ENCODE measurements at regions not wholly inside any gene's neighbourhood (a gene's known extent, or its start where the extent isn't known, plus 50 kb on each side); places are given as distances from the start of the nearest gene placed in this dataset.

DNA sequence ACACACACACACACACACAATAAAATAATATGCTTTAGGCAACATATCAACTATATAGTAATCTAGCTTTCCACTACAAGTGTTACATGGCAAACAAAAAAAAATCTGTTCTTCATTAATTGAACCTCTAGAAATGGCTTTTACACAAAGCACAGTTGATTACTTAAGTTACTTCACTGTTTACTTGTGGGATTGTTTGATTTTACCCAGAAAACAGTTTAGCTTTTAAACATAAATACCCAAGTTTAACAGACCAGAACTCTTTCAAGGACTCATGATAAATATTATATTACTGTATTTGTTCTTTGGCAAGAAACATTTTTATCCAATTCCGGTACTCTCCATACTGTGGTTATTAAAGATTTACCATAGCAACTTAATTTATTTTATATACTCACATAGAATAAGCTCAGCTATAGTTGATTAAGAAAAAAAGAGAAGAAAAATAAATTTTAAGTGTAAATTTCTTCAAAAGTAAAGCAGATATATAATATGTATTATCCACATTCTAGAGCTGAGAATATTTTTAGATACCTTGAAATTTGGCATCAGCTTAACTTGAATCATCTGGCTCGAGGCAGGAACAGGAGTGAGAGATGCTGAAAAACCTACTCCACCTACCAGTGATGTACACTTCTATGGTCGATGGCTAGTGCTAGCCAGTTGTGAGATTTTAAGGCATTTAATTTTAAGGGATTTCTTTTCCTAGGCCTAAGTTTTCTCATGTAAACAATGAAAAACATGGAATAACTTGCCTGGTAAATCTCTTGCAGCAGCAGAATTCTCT, 126.0 kb downstream of the BTG1 start:
- Mint-ChIP-seq H3K9me3 (peaks cover 4 to 6% (median 5%) of the 10 kb centered on the region in 3 donors), H3K27me3 (no peaks in the 10 kb centered on the region), H3K4me1 (peaks cover 29 to 36% (median 35%) of the 10 kb centered on the region in 3 donors), H3K36me3 (peaks cover 15% of the 10 kb centered on the region), H3K4me3 (no peak overlapping the region), H3K27ac (no peak overlapping the region)
- no peaks in the 10 kb centered on the region for H3K36me3 ChIP-seq (ENCODE audit: control insufficient read depth in 2 of 2, extremely low read depth in 1 of 2, insufficient read depth in 1 of 2, low read length in 1 of 2)
- H3K9me3 ChIP-seq = no peaks in the 10 kb centered on the region
- WGBS (ENCODE audit: insufficient coverage) = no CpG with 5 or more reads among the region's 3 CpGs
- peaks cover 3 to 5% of the 10 kb centered on the region in 2 experiments for H3K4me1 ChIP-seq (ENCODE audit: control insufficient read depth in 1 of 2, extremely low read depth in 1 of 2, insufficient read depth in 2 of 2, low read length in 2 of 2)
- H3K27me3 ChIP-seq (replicated peaks in 1 of 2; ENCODE audit: control insufficient read depth in 2 of 2, extremely low read depth in 1 of 2, insufficient read depth in 2 of 2, low read length in 1 of 2) = no peaks in the 10 kb centered on the region
- ChIA-PET POLR2A (interaction anchor here (0.6 to 1.2 kb wide), 3 partner anchors 30 to 120 kb away, joined by 3 to 4 read pairs (median 3); no protein-coding TSS in a partner anchor), CTCF (interaction anchor here in 1 of 2 donors (0.8 to 1.4 kb wide), 3 partner anchors 11 to 208 kb away, joined by 3 to 4 read pairs (median 3); no protein-coding TSS in a partner anchor)
- ATAC-seq (replicated peaks in 1 of 4) (no peak), DNase-seq (no peak)
- H3K27ac ChIP-seq (ENCODE audit: low read length) = no peak overlapping the region
- no peak overlapping the region for H3K4me3 ChIP-seq (ENCODE audit: control insufficient read depth in 1 of 2, extremely low read depth in 1 of 2, low read length in 1 of 2)

DNA sequence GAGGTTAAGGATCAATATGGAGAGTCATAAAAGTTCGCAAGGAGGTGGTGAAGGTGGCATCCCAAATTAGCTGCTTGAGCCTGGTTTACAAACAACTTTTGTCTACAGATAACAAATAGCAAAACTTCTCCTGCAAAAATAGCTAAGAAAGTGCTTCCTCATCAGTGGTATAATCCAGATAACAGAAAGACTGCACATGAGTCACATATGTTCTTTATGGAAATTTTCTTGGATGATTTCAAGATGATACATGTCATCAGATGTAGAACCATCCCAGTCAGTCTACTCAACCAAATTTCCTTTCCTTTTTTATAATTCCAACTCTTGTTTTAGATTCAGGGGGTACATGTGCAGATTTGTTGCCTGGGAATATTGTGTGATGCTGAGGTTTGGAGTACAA, 133.0 kb downstream of the BTG1 start:
- CTCF ChIA-PET = no interaction called here
- H3K4me3 ChIP-seq (ENCODE audit: control insufficient read depth in 1 of 2, extremely low read depth in 1 of 2, low read length in 1 of 2) = no peak overlapping the region
- peak overlapping the region; percentile 37 to 94 for H3K27ac Mint-ChIP-seq
- no peaks in the 10 kb centered on the region for H3K9me3 ChIP-seq
- H3K9me3 Mint-ChIP-seq = peaks cover 0 to 9% (median 2%) of the 10 kb centered on the region in 3 donors
- H3K4me3 Mint-ChIP-seq = no peak overlapping the region
- no CpG with 5 or more reads among the region's 1 CpG for WGBS (ENCODE audit: insufficient coverage)
- H3K4me1 ChIP-seq (ENCODE audit: control insufficient read depth in 1 of 2, extremely low read depth in 1 of 2, insufficient read depth in 2 of 2, low read length in 2 of 2) = peaks cover 11 to 20% of the 10 kb centered on the region in 2 experiments
- no peak for DNase-seq
- peaks cover 43 to 46% (median 45%) of the 10 kb centered on the region in 3 donors for H3K4me1 Mint-ChIP-seq
- H3K27me3 Mint-ChIP-seq = no peaks in the 10 kb centered on the region
- POLR2A ChIA-PET = interaction anchor here in 1 of 2 donors (0.6 kb wide), 1 partner anchor 429 kb away, joined by 5 read pairs; no protein-coding TSS in a partner anchor
- H3K36me3 ChIP-seq (ENCODE audit: control insufficient read depth in 2 of 2, extremely low read depth in 1 of 2, insufficient read depth in 1 of 2, low read length in 1 of 2) = no peaks in the 10 kb centered on the region
- no peak for ATAC-seq (replicated peaks in 1 of 4)
- H3K27me3 ChIP-seq (replicated peaks in 1 of 2; ENCODE audit: control insufficient read depth in 2 of 2, extremely low read depth in 1 of 2, insufficient read depth in 2 of 2, low read length in 1 of 2) = no peaks in the 10 kb centered on the region
- no peak overlapping the region for H3K27ac ChIP-seq (ENCODE audit: low read length)
- peaks cover 14% of the 10 kb centered on the region for H3K36me3 Mint-ChIP-seq

DNA sequence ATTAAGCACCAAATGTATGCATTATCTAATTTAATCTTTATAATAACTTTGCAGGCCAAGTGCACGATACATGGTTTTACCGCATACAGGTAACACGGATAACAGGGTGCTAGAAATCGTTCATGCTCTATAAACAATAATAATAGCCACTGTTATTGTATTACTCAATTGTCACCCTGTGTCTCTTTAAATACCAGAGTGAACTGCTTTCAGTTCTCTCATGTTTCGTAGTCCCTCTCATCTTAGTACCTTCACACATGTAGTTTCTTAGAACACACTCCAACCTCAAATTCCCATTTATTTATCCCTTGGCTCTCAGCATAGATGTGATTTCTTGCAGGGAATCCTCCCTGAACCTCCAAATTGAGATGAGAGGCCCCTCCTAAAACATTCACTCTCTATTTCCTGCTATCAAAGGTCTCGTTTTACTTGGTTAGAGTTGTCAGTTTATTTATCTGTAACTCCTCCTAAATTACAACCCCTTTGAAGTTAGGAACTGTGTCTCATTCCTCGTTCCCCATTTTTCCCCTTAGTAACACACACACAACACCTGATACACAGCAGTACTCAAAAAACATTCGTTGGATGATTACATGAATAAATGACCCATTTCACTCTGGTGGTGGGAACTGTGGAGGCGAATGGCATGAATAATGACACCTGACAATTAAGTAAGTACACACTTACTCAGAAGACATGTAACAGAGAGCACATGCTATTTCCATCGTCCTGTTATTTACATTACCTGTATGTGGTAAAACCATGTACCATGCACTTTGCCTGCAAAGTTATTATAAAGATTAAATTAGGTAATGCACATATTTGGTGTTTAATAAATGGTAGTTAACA, 134.6 kb downstream of the BTG1 start:
- ATAC-seq (replicated peaks in 1 of 4) = peak in 3 of 4 experiments; percentile 65 to 68 (median 68)

DNA sequence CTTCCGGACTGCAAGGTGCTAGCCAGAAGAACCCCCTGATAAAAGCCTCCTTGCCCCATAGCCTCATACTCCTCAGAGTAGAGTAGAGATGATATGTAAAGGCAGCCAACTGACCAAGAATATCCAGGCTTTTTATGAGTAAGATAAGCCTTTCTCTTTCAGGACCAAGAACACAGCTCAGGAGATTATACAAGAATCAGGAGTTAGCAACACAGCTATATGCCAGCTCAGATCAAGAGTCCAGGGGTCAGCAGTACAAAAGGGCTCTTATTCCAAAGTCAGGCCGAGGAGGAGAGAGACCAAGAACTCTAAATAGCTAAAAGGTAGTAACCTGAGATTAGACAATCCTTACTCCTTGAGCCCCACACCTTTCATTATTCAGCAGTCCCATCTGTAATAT, 135.3 kb downstream of the BTG1 start:
- Histone ChIP-seq H3K9me3 (no peaks in the 10 kb centered on the region), H3K27me3 (replicated peaks in 1 of 2; ENCODE audit: control insufficient read depth in 2 of 2, extremely low read depth in 1 of 2, insufficient read depth in 2 of 2, low read length in 1 of 2) (no peaks in the 10 kb centered on the region), H3K4me3 (ENCODE audit: control insufficient read depth in 1 of 2, extremely low read depth in 1 of 2, low read length in 1 of 2) (no peak overlapping the region), H3K4me1 (ENCODE audit: control insufficient read depth in 1 of 2, extremely low read depth in 1 of 2, insufficient read depth in 2 of 2, low read length in 2 of 2) (peaks cover 11 to 20% of the 10 kb centered on the region in 2 experiments), H3K27ac (ENCODE audit: low read length) (peak overlapping the region; percentile 49), H3K36me3 (ENCODE audit: control insufficient read depth in 2 of 2, extremely low read depth in 1 of 2, insufficient read depth in 1 of 2, low read length in 1 of 2) (no peaks in the 10 kb centered on the region)
- Mint-ChIP-seq H3K9me3 (peaks cover 2 to 17% (median 3%) of the 10 kb centered on the region in 3 donors), H3K27ac (peak overlapping the region; percentile 83 to 93), H3K27me3 (no peaks in the 10 kb centered on the region), H3K36me3 (peaks cover 12% of the 10 kb centered on the region), H3K4me3 (peak overlapping the region in 1 of 3 donors; percentile 40), H3K4me1 (peaks cover 53 to 59% (median 55%) of the 10 kb centered on the region in 3 donors)
- ATAC-seq (replicated peaks in 1 of 4) (no peak), DNase-seq (no peak)
- CTCF ChIA-PET = interaction anchor here (0.5 to 1.7 kb wide), 9 partner anchors 10 to 199 kb away, joined by 3 to 6 read pairs (median 4); no protein-coding TSS in a partner anchor
- POLR2A ChIA-PET = interaction anchor here (0.6 to 1.0 kb wide), 5 partner anchors 12 to 177 kb away, joined by 3 read pairs; no protein-coding TSS in a partner anchor
- WGBS (ENCODE audit: insufficient coverage) = no CpG with 5 or more reads among the region's 2 CpGs

More for the DNA sequence above, 134.6 kb downstream of the BTG1 start:
- Mint-ChIP-seq H3K9me3 (peaks cover 2 to 15% (median 3%) of the 10 kb centered on the region in 3 donors), H3K4me1 (peaks cover 50 to 56% (median 53%) of the 10 kb centered on the region in 3 donors), H3K36me3 (peaks cover 12% of the 10 kb centered on the region), H3K4me3 (peak overlapping the region; percentile 54 to 72 (median 56)), H3K27me3 (no peaks in the 10 kb centered on the region), H3K27ac (peak overlapping the region; percentile 94 to 95)
- DNase-seq = no peak
- Histone ChIP-seq H3K27ac (ENCODE audit: low read length) (peak overlapping the region; percentile 49), H3K4me3 (ENCODE audit: control insufficient read depth in 1 of 2, extremely low read depth in 1 of 2, low read length in 1 of 2) (no peak overlapping the region), H3K4me1 (ENCODE audit: control insufficient read depth in 1 of 2, extremely low read depth in 1 of 2, insufficient read depth in 2 of 2, low read length in 2 of 2) (peaks cover 11 to 20% of the 10 kb centered on the region in 2 experiments), H3K36me3 (ENCODE audit: control insufficient read depth in 2 of 2, extremely low read depth in 1 of 2, insufficient read depth in 1 of 2, low read length in 1 of 2) (no peaks in the 10 kb centered on the region), H3K27me3 (replicated peaks in 1 of 2; ENCODE audit: control insufficient read depth in 2 of 2, extremely low read depth in 1 of 2, insufficient read depth in 2 of 2, low read length in 1 of 2) (no peaks in the 10 kb centered on the region), H3K9me3 (no peaks in the 10 kb centered on the region)
- POLR2A ChIA-PET = interaction anchor here (0.6 to 1.0 kb wide), 5 partner anchors 11 to 135 kb away, joined by 3 read pairs; no protein-coding TSS in a partner anchor
- 53% methylated on average over 3 of the region's 10 CpGs for WGBS (ENCODE audit: insufficient coverage)
- CTCF ChIA-PET = interaction anchor here (0.5 to 1.4 kb wide), 6 partner anchors 20 to 200 kb away, joined by 3 to 6 read pairs (median 4); no protein-coding TSS in a partner anchor

- H3K9me3 Mint-ChIP-seq = peaks cover 2 to 14% (median 3%) of the 10 kb centered on the region in 3 donors
- no peak overlapping the region for H3K4me3 ChIP-seq (ENCODE audit: control insufficient read depth in 1 of 2, extremely low read depth in 1 of 2, low read length in 1 of 2)
- H3K9me3 ChIP-seq = no peaks in the 10 kb centered on the region
- WGBS (ENCODE audit: insufficient coverage) = no CpG with 5 or more reads among the region's 5 CpGs
- ChIA-PET CTCF (interaction anchor here in 1 of 2 donors (1.7 kb wide), 1 partner anchor 46 kb away, joined by 3 read pairs; no protein-coding TSS in a partner anchor), POLR2A (no interaction called here)
- ATAC-seq (replicated peaks in 1 of 4) (no peak), DNase-seq (no peak)
- H3K27me3 Mint-ChIP-seq = no peaks in the 10 kb centered on the region
- H3K36me3 ChIP-seq (ENCODE audit: control insufficient read depth in 2 of 2, extremely low read depth in 1 of 2, insufficient read depth in 1 of 2, low read length in 1 of 2) = no peaks in the 10 kb centered on the region
- peaks cover 72 to 75% (median 73%) of the 10 kb centered on the region in 3 donors for H3K4me1 Mint-ChIP-seq
- H3K27me3 ChIP-seq (replicated peaks in 1 of 2; ENCODE audit: control insufficient read depth in 2 of 2, extremely low read depth in 1 of 2, insufficient read depth in 2 of 2, low read length in 1 of 2) = no peaks in the 10 kb centered on the region
- peaks cover 11 to 20% of the 10 kb centered on the region in 2 experiments for H3K4me1 ChIP-seq (ENCODE audit: control insufficient read depth in 1 of 2, extremely low read depth in 1 of 2, insufficient read depth in 2 of 2, low read length in 2 of 2)
- H3K27ac ChIP-seq (ENCODE audit: low read length) = no peak overlapping the region
- peak overlapping the region; percentile 53 to 93 for H3K27ac Mint-ChIP-seq
- H3K36me3 Mint-ChIP-seq = peaks cover 12% of the 10 kb centered on the region
- H3K4me3 Mint-ChIP-seq = no peak overlapping the region
Observed at GRCh38 chr12:92008345-92008744, 137.3 kb downstream of the BTG1 start.

GRCh38 chr12:92007787-92008186, 137.9 kb downstream of the BTG1 start:
- Histone ChIP-seq H3K27me3 (replicated peaks in 1 of 2; ENCODE audit: control insufficient read depth in 2 of 2, extremely low read depth in 1 of 2, insufficient read depth in 2 of 2, low read length in 1 of 2) (no peaks in the 10 kb centered on the region), H3K4me1 (ENCODE audit: control insufficient read depth in 1 of 2, extremely low read depth in 1 of 2, insufficient read depth in 2 of 2, low read length in 2 of 2) (peaks cover 11 to 20% of the 10 kb centered on the region in 2 experiments), H3K27ac (ENCODE audit: low read length) (no peak overlapping the region), H3K36me3 (ENCODE audit: control insufficient read depth in 2 of 2, extremely low read depth in 1 of 2, insufficient read depth in 1 of 2, low read length in 1 of 2) (no peaks in the 10 kb centered on the region), H3K9me3 (no peaks in the 10 kb centered on the region), H3K4me3 (ENCODE audit: control insufficient read depth in 1 of 2, extremely low read depth in 1 of 2, low read length in 1 of 2) (no peak overlapping the region)
- DNase-seq = no peak
- H3K27me3 Mint-ChIP-seq = no peaks in the 10 kb centered on the region
- peak overlapping the region in 1 of 2 donors; percentile 62 for H3K27ac Mint-ChIP-seq
- CTCF ChIA-PET = no interaction called here
- no peak for ATAC-seq (replicated peaks in 1 of 4)
- POLR2A ChIA-PET = no interaction called here
- WGBS (ENCODE audit: insufficient coverage) = 100% methylated on average over 2 of the region's 9 CpGs
- no peak overlapping the region for H3K4me3 Mint-ChIP-seq
- peaks cover 8% of the 10 kb centered on the region for H3K36me3 Mint-ChIP-seq
- peaks cover 77 to 78% (median 77%) of the 10 kb centered on the region in 3 donors for H3K4me1 Mint-ChIP-seq
- H3K9me3 Mint-ChIP-seq = peaks cover 0 to 8% (median 3%) of the 10 kb centered on the region in 3 donors

Measured in T-cell (primary cell).